ENCODE measurements at regions not wholly inside any gene's neighbourhood (a gene's known extent, or its start where the extent isn't known, plus 50 kb on each side); places are given as distances from the start of the nearest gene placed in this dataset.
A peak's percentile ranks its signal among the peaks of the same experiment; 100 is the strongest.
"Not testable (repeated sequence)": the region's sequence is repeated elsewhere in the genome, so short reads cannot be mapped to it uniquely, and the experiment has no call there.

GRCh38 chr9:62880453-62880852 is 1690.6 kb downstream of the SPATA31A7 start:
- H3K27me3 Mint-ChIP-seq, result peaks cover 14% of the 10 kb centered on the region
- not testable (repeated sequence) for H3K27ac Mint-ChIP-seq; ATAC-seq (replicated peaks); H3K36me3 Mint-ChIP-seq (ENCODE audit: low read depth); H3K4me1 Mint-ChIP-seq; H3K9me3 Mint-ChIP-seq; H3K4me3 Mint-ChIP-seq

- ATAC-seq (replicated peaks); H3K4me1 Mint-ChIP-seq; H3K36me3 Mint-ChIP-seq (ENCODE audit: low read depth); H3K27ac Mint-ChIP-seq; H3K4me3 Mint-ChIP-seq; H3K9me3 Mint-ChIP-seq: not testable (repeated sequence)
- peaks cover 14% of the 10 kb centered on the region for H3K27me3 Mint-ChIP-seq
These were observed 1691.1 kb downstream of the SPATA31A7 start for GRCh38 chr9:62880971-62881370.

GRCh38 chr9:62881811-62882210 is 1692.0 kb downstream of the SPATA31A7 start:
- H3K36me3 Mint-ChIP-seq (ENCODE audit: low read depth); H3K27ac Mint-ChIP-seq; H3K9me3 Mint-ChIP-seq; H3K4me1 Mint-ChIP-seq; H3K4me3 Mint-ChIP-seq; ATAC-seq (replicated peaks): not testable (repeated sequence)
- peaks cover 14% of the 10 kb centered on the region for H3K27me3 Mint-ChIP-seq

GRCh38 chr9:62882717-62883116 is 1692.9 kb downstream of the SPATA31A7 start:
- H3K27me3 Mint-ChIP-seq, result peaks cover 13% of the 10 kb centered on the region
- not testable (repeated sequence) for H3K9me3 Mint-ChIP-seq; H3K4me1 Mint-ChIP-seq; H3K36me3 Mint-ChIP-seq (ENCODE audit: low read depth); ATAC-seq (replicated peaks); H3K4me3 Mint-ChIP-seq; H3K27ac Mint-ChIP-seq

GRCh38 chr9:62896692-62897091 is 1706.9 kb downstream of the SPATA31A7 start:
- not testable (repeated sequence) for H3K4me3 Mint-ChIP-seq; H3K27ac Mint-ChIP-seq; H3K4me1 Mint-ChIP-seq; H3K36me3 Mint-ChIP-seq (ENCODE audit: low read depth); ATAC-seq (replicated peaks); H3K9me3 Mint-ChIP-seq; H3K27me3 Mint-ChIP-seq

GRCh38 chr9:62897411-62898225 is 1707.8 kb downstream of the SPATA31A7 start:
- not testable (repeated sequence) for H3K36me3 Mint-ChIP-seq (ENCODE audit: low read depth); ATAC-seq (replicated peaks); H3K4me1 Mint-ChIP-seq; H3K9me3 Mint-ChIP-seq; H3K27me3 Mint-ChIP-seq
- H3K27ac Mint-ChIP-seq, result peak overlapping the region; percentile 98
- H3K4me3 Mint-ChIP-seq, result peak overlapping the region; percentile 95

GRCh38 chr9:62899666-62900065 is 1709.8 kb downstream of the SPATA31A7 start:
- H3K27me3 Mint-ChIP-seq; H3K9me3 Mint-ChIP-seq; H3K4me1 Mint-ChIP-seq; H3K36me3 Mint-ChIP-seq (ENCODE audit: low read depth); H3K27ac Mint-ChIP-seq; ATAC-seq (replicated peaks); H3K4me3 Mint-ChIP-seq: not testable (repeated sequence)

- not testable (repeated sequence) for H3K36me3 Mint-ChIP-seq (ENCODE audit: low read depth); ATAC-seq (replicated peaks); H3K4me3 Mint-ChIP-seq; H3K9me3 Mint-ChIP-seq; H3K4me1 Mint-ChIP-seq; H3K27me3 Mint-ChIP-seq; H3K27ac Mint-ChIP-seq
These were observed 1714.2 kb downstream of the SPATA31A7 start for GRCh38 chr9:62904061-62904460.

GRCh38 chr9:62905722-62906121 is 1715.9 kb downstream of the SPATA31A7 start:
- not testable (repeated sequence) for ATAC-seq (replicated peaks)

GRCh38 chr9:62907866-62908265 is 1718.0 kb downstream of the SPATA31A7 start:
- not testable (repeated sequence) for H3K27ac Mint-ChIP-seq; H3K4me1 Mint-ChIP-seq; H3K27me3 Mint-ChIP-seq; ATAC-seq (replicated peaks); H3K9me3 Mint-ChIP-seq; H3K4me3 Mint-ChIP-seq; H3K36me3 Mint-ChIP-seq (ENCODE audit: low read depth)

More at GRCh38 chr9:62905722-62906121, 1715.9 kb downstream of the SPATA31A7 start:
- H3K27ac Mint-ChIP-seq; H3K27me3 Mint-ChIP-seq; H3K36me3 Mint-ChIP-seq (ENCODE audit: low read depth); H3K4me3 Mint-ChIP-seq; H3K4me1 Mint-ChIP-seq; H3K9me3 Mint-ChIP-seq: not testable (repeated sequence)

- not testable (repeated sequence) for ATAC-seq (replicated peaks); H3K36me3 Mint-ChIP-seq (ENCODE audit: low read depth)
These were observed 1718.4 kb downstream of the SPATA31A7 start for GRCh38 chr9:62908271-62908670.

GRCh38 chr9:62909447-62909846 is 1719.6 kb downstream of the SPATA31A7 start:
- H3K4me3 Mint-ChIP-seq; H3K27me3 Mint-ChIP-seq; H3K27ac Mint-ChIP-seq; H3K36me3 Mint-ChIP-seq (ENCODE audit: low read depth); ATAC-seq (replicated peaks); H3K9me3 Mint-ChIP-seq; H3K4me1 Mint-ChIP-seq: not testable (repeated sequence)

More at GRCh38 chr9:62908271-62908670, 1718.4 kb downstream of the SPATA31A7 start:
- H3K27me3 Mint-ChIP-seq, H3K27ac Mint-ChIP-seq, H3K9me3 Mint-ChIP-seq, H3K4me3 Mint-ChIP-seq, H3K4me1 Mint-ChIP-seq: not testable (repeated sequence)

GRCh38 chr9:62912278-62912677 is 1722.4 kb downstream of the SPATA31A7 start:
- H3K4me3 Mint-ChIP-seq; H3K36me3 Mint-ChIP-seq (ENCODE audit: low read depth); H3K4me1 Mint-ChIP-seq; H3K27me3 Mint-ChIP-seq; ATAC-seq (replicated peaks); H3K9me3 Mint-ChIP-seq; H3K27ac Mint-ChIP-seq: not testable (repeated sequence)

- H3K27me3 Mint-ChIP-seq; H3K9me3 Mint-ChIP-seq; ATAC-seq (replicated peaks): not testable (repeated sequence)
These were observed 1725.3 kb downstream of the SPATA31A7 start for GRCh38 chr9:62915168-62915567.

GRCh38 chr9:62915661-62916060 is 1725.8 kb downstream of the SPATA31A7 start:
- not testable (repeated sequence) for H3K9me3 Mint-ChIP-seq; H3K27ac Mint-ChIP-seq; H3K36me3 Mint-ChIP-seq (ENCODE audit: low read depth); H3K4me3 Mint-ChIP-seq; H3K4me1 Mint-ChIP-seq; H3K27me3 Mint-ChIP-seq
- ATAC-seq (replicated peaks), result peak; percentile 94

More at GRCh38 chr9:62915168-62915567, 1725.3 kb downstream of the SPATA31A7 start:
- H3K4me3 Mint-ChIP-seq; H3K27ac Mint-ChIP-seq; H3K36me3 Mint-ChIP-seq (ENCODE audit: low read depth); H3K4me1 Mint-ChIP-seq: not testable (repeated sequence)
